Endothelial cell of umbilical vein (primary cell): ENCODE measurements at regions not wholly inside any gene's neighbourhood (a gene's known extent, or its start where the extent isn't known, plus 50 kb on each side); places are given as distances from the start of the nearest gene placed in this dataset.

Source experiments
- CTCF ChIP-seq, 2 donors: IDR thresholded peaks; 1 replicate in 1 of 2; 2 replicates in 1 of 2; pipeline ENCODE4 v1.5.1; 2011; ENCODE audit warnings: low read length in 2 of 2, mild to moderate bottlenecking in 2 of 2, moderate library complexity in 2 of 2, control low read depth in 1 of 2, inconsistent platforms in 1 of 2, low read depth in 1 of 2; ENCODE audit not compliant: insufficient read depth in 1 of 2; ENCODE audit errors: extremely low read depth in 1 of 2
- FOS ChIP-seq: IDR thresholded peaks from 2 replicates; pipeline ENCODE4 v1.6.1; 2011; ENCODE audit warnings: mild to moderate bottlenecking, low read length, moderate library complexity, borderline replicate concordance; ENCODE audit not compliant: insufficient read depth
- POLR2A ChIP-seq: IDR thresholded peaks from 2 replicates; pipeline ENCODE4 v1.6.1; 2012; ENCODE audit warnings: low read depth, mild to moderate bottlenecking, control low read depth, low read length
- POLR2AphosphoS5 ChIP-seq: IDR thresholded peaks from 2 replicates; pipeline ENCODE4 v1.6.1; 2012; ENCODE audit warnings: low read depth, mild to moderate bottlenecking, control low read depth, low read length, moderate library complexity; ENCODE audit not compliant: insufficient read depth

DNA sequence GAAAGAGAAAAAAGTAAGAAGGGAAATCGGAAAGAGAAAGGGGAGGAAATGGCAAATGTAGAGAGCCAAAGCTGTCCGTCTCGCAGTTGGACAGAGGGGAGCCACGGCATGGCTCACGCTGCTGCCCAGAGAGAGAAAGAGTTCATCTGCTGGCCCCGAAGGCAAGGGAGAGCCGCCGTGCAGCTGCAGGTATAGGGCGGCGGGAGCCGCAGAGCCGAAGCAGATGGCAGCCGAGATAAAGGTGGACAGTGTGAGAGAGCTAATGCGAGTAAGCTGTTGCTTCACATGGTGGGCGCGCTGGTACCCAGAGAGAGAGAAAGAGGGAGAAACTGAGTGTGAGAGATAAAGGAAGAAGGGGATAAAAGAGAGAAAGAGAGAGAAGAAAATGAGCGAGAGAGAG is 188.4 kb upstream of the PPP1R26 start:
- TF ChIP-seq POLR2AphosphoS5, result no peak
- no peak for TF ChIP-seq CTCF (IDR thresholded peaks at IDR 0.05; ENCODE audit: extremely low read depth in 1 of 2, insufficient read depth in 1 of 2, low read depth in 1 of 2, low read length in 2 of 2)
- no peak for TF ChIP-seq FOS
- TF ChIP-seq POLR2A, result no peak
